Omental fat pad (tissue), 3 donors: ENCODE measurements at regions not wholly inside any gene's neighbourhood (a gene's known extent, or its start where the extent isn't known, plus 50 kb on each side); places are given as distances from the start of the nearest gene placed in this dataset.

Experiments
- ATAC-seq: fragments of 150-250 bp; one replicate; pipeline ENCODE4 v1.9.1; 2016; ENCODE audit warnings: mild to moderate bottlenecking, moderate library complexity; ENCODE audit not compliant: low FRiP score
- DNase-seq: peaks from one replicate; pipeline ENCODE4 v3.0.0-alpha.2; 2019; ENCODE audit warnings: low spot score
- CTCF ChIP-seq, 3 donors: fragments of 450-650 bp; IDR thresholded peaks; one replicate each; pipeline ENCODE4 v1.5.1; 2016 to 2017; ENCODE audit warnings: antibody characterized with exemption in 3 of 3, mild to moderate bottlenecking in 3 of 3, moderate library complexity in 2 of 3

DNA sequence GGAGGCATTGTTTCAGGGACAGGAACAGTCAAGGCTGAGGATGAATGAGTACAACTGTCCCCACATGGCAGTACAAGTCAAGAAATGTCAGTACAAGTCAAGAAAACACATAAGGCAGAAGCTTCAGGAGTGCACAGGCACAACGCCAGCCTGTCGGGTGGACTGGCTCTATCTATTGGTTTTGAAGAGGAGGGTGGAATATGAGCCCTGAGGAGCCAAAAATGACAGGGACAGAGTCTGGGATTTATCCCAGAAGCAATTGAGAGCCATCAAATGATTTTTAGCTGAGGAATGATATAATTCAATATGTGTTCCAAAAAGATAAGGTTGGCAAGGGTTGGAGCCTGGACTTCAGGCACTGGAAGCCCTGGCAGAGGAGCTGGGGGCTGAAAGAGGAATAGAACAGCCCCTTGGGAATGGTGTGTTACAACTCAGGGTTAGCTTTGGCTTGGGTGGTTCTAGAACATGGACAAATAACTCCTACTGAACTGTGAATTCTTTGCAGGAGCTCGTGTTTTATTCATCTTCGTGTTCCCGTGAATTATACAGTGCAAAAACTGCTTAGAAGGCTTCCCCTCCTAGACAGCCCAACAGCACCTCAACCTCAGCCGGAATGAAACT, 425.7 kb upstream of the ARID1B start:
- ATAC-seq (no peak), DNase-seq (no peak)
- no peak for TF ChIP-seq CTCF (IDR thresholded peaks at IDR 0.05)

DNA sequence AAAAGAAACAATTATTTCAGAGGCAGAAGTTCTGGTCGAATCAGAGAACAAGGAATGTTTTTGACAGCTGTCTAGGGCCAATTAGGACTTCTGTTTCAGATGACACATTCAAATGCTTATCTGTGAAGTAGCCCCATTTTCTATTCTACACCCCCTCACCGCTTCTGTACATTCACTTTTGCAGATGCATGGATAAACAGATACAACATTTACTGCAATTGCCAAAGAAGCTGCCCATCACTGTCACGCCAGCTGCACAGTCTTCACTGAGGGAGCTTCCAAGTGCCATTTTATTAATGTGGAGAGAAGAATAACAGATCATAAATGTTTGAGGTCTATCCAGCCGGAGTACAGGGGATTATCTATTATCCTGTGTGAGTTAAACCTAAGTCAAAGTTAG, 426.8 kb upstream of the ARID1B start:
- TF ChIP-seq CTCF (IDR thresholded peaks at IDR 0.05), result no peak
- DNase-seq (no peak), ATAC-seq (no peak)

DNA sequence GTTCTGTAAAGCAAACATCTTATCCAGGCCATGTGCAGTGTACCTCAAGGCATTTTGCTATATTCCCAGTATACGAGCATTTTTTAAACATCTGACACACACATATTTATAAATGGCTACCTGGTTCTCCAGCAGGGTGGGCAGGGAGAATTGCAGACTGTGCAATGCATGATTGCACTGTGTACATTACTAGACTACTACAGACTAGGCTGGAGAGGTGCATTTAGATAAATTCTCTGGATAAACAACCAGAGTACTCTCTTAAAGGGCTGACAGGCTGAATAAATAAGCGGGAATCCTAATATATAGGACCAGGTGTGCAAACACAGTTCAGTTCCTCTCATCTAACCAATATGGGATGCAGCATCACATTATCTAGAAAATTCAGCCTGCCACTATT, 428.3 kb upstream of the ARID1B start:
- DNase-seq (no peak), ATAC-seq (no peak)
- TF ChIP-seq CTCF (IDR thresholded peaks at IDR 0.05), result no peak

DNA sequence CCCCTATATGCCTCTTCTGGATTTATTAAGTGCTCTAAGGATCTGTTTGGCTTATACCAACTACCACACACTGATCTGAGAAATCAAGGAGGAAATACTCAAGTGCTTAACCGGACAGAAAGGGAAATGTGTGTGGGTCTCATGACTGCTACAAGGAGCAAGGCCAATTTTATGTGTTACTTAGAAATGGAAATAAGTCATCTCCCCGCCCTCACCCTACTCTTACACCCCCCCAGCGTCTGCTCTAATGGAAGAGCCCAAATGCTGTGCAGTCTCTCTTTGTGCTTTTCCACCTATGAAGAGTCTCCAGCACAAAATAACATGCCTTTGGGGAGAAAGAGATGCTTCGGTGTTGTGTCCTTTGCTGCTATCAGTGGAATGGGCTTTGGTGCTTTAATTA, 428.8 kb upstream of the ARID1B start:
- no peak for DNase-seq
- ATAC-seq, result no peak
- no peak for TF ChIP-seq CTCF (IDR thresholded peaks at IDR 0.05)

DNA sequence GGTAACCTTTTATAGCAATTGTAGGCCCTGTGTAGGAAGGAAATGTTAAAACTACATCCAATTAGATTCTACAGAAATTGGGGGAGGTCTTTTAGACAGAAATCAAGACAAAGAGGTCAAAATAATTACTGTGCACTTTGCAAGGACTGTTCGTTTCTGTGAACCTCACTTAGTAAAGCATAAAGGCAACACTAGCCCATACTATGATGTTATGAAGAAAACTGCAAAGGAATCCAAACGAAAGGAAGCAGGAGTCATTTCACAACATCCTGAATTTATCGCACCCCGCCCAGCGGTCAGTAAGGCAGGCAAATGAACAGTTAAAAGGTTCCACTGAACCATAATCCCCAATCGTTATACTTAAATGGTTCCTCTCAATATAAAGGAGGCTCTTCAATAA, 429.5 kb upstream of the ARID1B start:
- no peak for TF ChIP-seq CTCF (IDR thresholded peaks at IDR 0.05)
- DNase-seq (no peak), ATAC-seq (no peak)

GRCh38 chr6:156347246-156347645, 429.9 kb upstream of the ARID1B start:
- ATAC-seq (no peak), DNase-seq (no peak)
- TF ChIP-seq CTCF (IDR thresholded peaks at IDR 0.05), result no peak

- TF ChIP-seq CTCF (IDR thresholded peaks at IDR 0.05), result no peak
- DNase-seq (no peak), ATAC-seq (no peak)
Observed at GRCh38 chr6:156345700-156346099, 431.5 kb upstream of the ARID1B start.
